HG03521 (cell line): ENCODE measurements at regions not wholly inside any gene's neighbourhood (a gene's known extent, or its start where the extent isn't known, plus 50 kb on each side); places are given as distances from the start of the nearest gene placed in this dataset.
"Not testable (repeated sequence)": the region's sequence is repeated elsewhere in the genome, so short reads cannot be mapped to it uniquely, and the experiment has no call there.

Experiments
- ATAC-seq: cut with Tn5 transposase; IDR thresholded peaks from one replicate; pipeline ENCODE4 v1.9.1; 2021; ENCODE audit warnings: mild to moderate bottlenecking, moderate library complexity; ENCODE audit not compliant: unreplicated experiment

GRCh38 chr4:104330125-104330905 lies 164.4 kb downstream of the CXXC4 start:
- no peak for ATAC-seq

DNA sequence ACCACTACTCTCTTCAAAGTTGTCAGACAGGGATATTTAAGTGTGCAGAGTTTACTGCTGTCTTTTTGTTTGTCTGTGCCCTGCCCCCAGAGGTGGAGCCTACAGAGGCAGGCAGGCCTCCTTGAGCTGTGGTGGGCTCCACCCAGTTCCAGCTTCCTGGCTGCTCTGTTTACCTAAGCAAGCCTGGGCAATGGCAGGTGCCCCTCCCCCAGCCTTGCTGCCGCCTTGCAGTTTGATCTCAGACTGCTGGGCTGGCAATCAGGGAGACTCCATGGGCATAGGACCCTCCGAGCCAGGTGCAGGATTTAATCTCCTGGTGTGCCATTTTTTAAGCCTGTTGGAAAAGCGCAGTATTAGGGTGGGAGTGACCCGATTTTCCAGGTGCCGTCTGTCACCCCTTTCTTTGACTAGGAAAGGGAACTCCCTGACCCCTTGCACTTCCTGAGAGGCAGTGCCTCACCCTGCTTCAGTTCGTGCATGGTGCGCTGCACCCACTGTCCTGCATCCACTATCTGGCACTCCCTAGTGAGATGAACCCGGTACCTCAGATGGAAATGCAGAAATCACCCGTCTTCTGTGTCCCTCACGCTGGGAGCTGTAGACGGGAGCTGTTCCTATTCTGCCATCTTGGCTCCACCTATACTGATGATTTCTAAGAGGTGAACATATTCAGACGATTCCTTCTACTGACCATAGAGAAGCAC lies 167.6 kb downstream of the CXXC4 start:
- not testable (repeated sequence) for ATAC-seq

DNA sequence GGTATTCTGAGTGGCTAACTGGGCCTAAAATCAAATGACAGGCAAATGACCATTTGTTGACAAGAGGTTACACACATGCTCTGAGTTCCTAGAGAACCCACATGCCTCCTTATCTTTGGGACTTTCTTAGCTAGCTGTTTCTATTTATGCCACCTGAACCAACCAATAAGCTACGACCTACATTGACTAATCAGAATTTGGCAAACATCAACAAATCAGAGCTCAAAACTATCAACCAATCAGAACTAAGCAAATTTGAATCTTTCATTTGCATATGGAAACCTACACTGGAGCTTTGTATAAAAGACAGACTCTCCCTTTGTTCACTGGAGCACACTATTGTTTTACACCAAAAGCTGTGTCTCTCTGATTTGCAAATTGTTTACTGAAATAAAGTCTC lies 192.0 kb downstream of the CXXC4 start:
- no peak for ATAC-seq

DNA sequence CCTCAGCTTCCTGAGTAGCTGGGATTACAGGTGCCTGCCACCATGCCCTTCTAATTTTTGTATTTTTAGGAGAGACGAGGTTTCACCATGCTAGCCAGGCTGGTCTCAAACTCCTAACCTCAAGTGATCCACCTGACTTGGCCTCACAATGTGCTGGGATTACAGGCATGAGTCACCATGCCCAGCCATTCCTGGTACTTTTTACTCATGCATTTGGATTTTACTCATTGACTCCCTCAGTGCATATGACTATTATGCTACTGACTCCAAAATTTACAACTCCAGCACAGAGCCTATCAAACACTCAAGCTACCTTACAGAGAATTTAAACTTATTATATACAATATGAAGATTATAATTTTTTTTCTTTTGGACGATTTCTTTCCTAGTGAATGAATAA lies 199.9 kb downstream of the CXXC4 start:
- no peak for ATAC-seq

GRCh38 chr4:104286867-104287266 lies 207.8 kb downstream of the CXXC4 start:
- ATAC-seq, result no peak

GRCh38 chr4:104283303-104283702 lies 211.4 kb downstream of the CXXC4 start:
- ATAC-seq, result no peak

- no peak for ATAC-seq
Observed at GRCh38 chr4:104279744-104280143, 214.9 kb downstream of the CXXC4 start.

GRCh38 chr4:104272966-104273365 lies 221.7 kb downstream of the CXXC4 start:
- no peak for ATAC-seq

GRCh38 chr4:104269603-104270002 lies 225.1 kb downstream of the CXXC4 start:
- ATAC-seq, result not testable (repeated sequence)

GRCh38 chr4:104263100-104263499 lies 231.6 kb downstream of the CXXC4 start:
- no peak for ATAC-seq

DNA sequence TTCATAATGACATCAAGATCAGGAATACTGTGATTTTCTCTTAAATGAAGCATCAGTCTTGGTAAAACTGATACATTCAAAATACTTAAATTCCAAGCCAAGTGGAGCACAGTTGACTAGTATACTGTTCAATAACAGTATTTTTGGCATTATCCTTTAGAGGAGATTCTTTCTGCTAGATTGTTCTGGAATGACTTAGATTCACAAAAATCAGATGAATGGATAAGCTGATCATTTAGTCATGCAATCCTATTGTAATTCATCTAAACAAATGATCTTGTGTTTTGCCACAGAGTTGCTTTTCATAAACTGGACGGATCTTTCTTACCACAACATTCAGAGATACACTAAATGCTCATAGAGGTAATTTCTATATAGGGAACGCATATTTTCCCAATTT lies 232.0 kb downstream of the CXXC4 start:
- ATAC-seq, result no peak

DNA sequence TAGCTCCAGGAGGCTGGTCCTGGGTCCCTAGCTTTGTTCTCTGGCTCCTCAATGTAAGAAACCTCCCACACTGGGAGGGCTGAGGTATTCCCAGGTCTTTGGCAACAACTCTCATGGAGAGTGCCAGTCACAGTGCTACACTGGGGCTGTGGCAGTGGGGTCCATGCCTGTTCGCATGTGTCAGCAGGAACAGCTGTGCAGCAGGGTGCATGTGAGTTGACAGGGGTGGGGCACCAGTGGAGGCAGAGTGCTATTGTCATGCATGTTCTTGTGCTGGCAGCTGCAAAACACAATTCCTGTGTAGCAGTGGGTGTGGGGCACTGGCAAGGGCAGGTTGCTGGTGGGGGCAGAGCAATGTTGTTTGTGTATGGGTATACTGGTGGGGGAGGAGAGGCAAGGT lies 246.0 kb downstream of the CXXC4 start:
- ATAC-seq, result no peak

DNA sequence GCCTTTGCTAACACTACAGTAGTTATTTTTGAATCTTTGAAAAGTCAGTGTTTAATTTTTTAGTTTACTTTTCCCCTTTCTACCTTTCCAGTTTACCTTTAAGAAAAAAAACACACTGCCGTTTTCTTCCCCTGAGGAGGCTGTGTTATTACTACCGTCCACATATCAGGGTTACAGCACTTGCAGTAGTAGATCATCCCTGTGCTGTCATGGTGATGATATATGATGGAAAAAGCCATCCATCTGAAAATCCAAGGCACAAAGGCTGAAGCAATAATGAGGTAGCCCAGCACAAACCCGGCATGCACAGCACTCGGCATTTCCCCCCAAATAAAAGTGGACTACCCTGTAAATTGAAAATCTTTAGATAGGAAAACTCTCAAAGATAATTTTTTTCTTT lies 258.7 kb downstream of the CXXC4 start:
- no peak for ATAC-seq

- no peak for ATAC-seq
Observed at GRCh38 chr4:104217526-104217925, 277.2 kb downstream of the CXXC4 start.

DNA sequence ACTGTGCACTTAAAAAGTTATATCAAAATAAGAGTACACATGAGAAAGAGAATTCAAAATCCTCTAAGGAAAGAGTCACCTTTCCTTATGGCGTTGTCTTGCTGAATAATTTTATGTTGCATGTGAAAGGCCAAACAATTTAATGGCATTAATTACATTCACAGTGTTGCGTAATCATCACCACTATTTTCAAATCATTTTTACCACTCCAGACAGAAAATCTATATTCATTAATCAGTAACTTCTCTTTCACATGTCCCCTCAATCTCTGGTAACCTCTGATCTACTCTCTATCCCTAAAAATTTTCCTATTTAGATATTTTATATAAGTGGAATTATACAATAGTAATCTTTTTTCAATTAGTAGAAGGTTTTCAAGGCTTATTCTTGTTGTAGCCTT lies 283.0 kb downstream of the CXXC4 start:
- no peak for ATAC-seq

DNA sequence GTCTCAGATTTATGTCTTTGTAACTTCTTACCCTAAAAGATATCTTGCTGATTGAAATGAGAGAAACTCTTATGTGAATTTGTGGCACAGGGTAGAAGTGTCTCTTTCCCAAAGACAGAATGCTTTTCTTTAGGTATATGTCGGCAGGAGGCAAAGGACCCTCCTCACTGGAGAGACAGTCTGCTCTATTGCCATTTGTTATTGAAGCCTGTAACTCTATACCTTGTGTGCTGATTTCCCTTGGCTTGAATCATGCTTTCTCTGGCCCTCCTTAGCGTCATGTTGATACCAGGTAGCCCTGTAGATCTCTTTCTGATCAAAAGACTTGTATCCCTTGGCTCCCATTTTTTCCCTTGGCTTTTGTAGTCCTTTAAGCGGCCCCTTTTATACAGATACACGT lies 284.3 kb downstream of the CXXC4 start:
- ATAC-seq, result no peak

GRCh38 chr4:104206784-104207183 lies 287.9 kb downstream of the CXXC4 start:
- no peak for ATAC-seq

DNA sequence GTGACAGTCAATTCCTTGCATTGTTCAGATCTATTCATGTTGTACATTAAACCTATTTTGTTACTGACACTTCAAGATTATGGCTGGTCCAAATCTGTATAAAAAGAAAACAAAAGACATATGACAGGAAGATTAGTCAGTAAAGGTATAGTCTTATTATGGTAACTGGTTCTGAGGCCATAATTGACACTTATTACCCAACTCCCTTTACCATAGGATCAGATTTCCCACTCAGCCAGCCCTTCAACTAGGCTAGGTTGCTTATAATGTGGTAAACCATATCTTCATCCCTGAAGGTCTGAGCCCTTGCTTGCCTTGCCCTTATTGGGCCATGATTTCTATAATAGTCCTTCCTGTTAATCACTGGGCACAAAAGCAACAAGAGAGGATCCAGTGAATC lies 289.6 kb downstream of the CXXC4 start:
- no peak for ATAC-seq

DNA sequence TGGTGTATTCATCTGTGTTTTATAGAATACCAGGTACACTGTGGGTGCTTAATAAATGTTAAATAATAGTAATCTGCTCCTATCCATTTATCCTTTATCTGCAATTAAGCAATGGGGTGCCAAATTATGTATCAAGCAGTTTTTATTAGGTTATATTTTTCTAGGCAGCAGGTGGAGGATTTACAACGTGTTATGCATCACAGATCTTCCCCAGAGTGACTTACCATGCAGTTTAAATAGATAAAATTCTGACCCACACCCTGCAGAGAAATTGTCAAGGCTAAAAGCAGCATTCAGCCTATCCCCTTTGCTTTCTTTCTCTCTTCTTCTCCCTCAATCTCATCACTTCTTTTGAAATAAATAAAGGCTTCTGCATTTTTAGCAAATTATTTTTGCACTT lies 306.4 kb downstream of the CXXC4 start:
- no peak for ATAC-seq

DNA sequence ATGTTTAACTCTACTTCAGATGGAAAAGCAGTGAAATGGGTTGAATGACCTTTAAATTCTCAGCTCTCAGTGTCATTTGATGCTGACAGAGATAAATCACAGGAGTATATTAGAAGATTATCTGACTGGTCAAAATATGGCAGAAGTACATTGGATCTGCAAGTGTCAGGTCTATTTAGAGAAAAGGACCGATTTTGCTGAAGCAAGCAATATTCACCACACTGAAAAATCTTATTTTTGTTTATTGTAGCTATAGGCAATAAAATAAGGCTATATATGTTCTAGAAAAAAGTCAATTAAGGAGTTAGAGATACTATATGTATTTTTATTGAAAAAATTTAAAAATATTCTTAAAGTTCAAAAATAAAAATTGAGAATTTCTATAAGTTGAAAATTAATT lies 325.3 kb downstream of the CXXC4 start:
- ATAC-seq, result no peak

DNA sequence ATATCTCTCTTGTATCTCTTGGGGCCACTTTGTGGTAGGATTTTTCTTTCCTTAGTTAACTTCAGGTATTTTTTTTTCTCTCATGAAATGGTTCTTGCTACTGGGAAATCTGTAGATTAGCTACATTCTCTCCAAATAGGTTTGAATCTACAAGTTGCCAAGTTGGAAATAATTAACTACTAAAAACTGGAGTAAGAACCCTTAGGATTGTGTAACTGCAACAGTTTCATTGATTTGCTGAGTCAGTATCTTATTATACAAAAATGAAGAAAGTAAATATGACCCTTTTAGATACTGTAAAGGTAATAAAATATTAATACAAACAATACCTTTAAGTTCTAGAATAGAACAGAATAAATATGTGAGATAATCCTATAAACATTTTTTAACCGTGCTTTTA lies 327.9 kb downstream of the CXXC4 start:
- ATAC-seq, result no peak

GRCh38 chr4:104163820-104164219 lies 330.9 kb downstream of the CXXC4 start:
- ATAC-seq, result no peak

DNA sequence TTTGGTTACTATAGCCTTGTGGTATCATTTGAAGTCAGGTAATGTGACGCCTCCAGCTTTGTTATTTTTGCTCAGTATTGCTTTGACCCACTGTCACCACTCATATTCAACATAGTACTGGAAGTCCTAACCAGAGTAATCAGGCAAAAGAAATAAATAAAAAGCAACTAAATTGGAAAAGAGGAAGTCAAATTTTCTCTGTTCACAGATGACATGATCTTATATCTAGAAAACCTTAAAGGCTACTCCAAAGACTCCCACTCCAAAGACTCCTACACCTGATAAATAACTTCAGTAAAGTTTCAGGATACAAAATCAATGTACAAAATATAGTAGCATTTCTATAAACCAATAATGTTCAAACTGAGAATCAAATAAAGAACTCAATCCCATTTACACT lies 348.6 kb downstream of the CXXC4 start:
- ATAC-seq, result no peak
